Activated CD4-positive, CD25-positive, alpha-beta regulatory T cell treated with anti-CD3 and anti-CD28 coated beads, Interleukin-2, amount 50 U/mL, for 24 hours (primary cell): ENCODE measurements at regions not wholly inside any gene's neighbourhood (a gene's known extent, or its start where the extent isn't known, plus 50 kb on each side); places are given as distances from the start of the nearest gene placed in this dataset.

Experiments
- ATAC-seq, 2 donors: fragments of 150-1000 bp; cut with Tn5 transposase; one replicate each; pipeline ENCODE4 v1.10.0; 2021; ENCODE audit warnings: mild to moderate bottlenecking in 1 of 2, moderate library complexity in 1 of 2

GRCh38 chr5:168234133-168234532 is 57.3 kb upstream of the WWC1 start:
- ATAC-seq = no peak

GRCh38 chr5:168238463-168238862 is 53.0 kb upstream of the WWC1 start:
- no peak for ATAC-seq

GRCh38 chr5:168239325-168239724 is 52.1 kb upstream of the WWC1 start:
- no peak for ATAC-seq
